ENCODE measurements at regions not wholly inside any gene's neighbourhood (a gene's known extent, or its start where the extent isn't known, plus 50 kb on each side); places are given as distances from the start of the nearest gene placed in this dataset.

- no peaks in the 10 kb centered on the region for H3K27me3 ChIP-seq
- no peak overlapping the region for H3K4me3 ChIP-seq
- WGBS, 2 donors = 88 to 93% methylated on average over 5 of the region's 5 CpGs
- no peak for DNase-seq
- H3K36me3 ChIP-seq = no peaks in the 10 kb centered on the region
- H3K27ac ChIP-seq = no peak overlapping the region
- intact Hi-C loops (cut with DNase I) = no loop called here
- TF ChIP-seq POLR2A (IDR thresholded peaks at IDR 0.05) = no peak
- TF ChIP-seq POLR2AphosphoS5 (IDR thresholded peaks at IDR 0.05) = no peak
- TF ChIP-seq EP300 (IDR thresholded peaks at IDR 0.05) = no peak
- TF ChIP-seq, protein P1, sequence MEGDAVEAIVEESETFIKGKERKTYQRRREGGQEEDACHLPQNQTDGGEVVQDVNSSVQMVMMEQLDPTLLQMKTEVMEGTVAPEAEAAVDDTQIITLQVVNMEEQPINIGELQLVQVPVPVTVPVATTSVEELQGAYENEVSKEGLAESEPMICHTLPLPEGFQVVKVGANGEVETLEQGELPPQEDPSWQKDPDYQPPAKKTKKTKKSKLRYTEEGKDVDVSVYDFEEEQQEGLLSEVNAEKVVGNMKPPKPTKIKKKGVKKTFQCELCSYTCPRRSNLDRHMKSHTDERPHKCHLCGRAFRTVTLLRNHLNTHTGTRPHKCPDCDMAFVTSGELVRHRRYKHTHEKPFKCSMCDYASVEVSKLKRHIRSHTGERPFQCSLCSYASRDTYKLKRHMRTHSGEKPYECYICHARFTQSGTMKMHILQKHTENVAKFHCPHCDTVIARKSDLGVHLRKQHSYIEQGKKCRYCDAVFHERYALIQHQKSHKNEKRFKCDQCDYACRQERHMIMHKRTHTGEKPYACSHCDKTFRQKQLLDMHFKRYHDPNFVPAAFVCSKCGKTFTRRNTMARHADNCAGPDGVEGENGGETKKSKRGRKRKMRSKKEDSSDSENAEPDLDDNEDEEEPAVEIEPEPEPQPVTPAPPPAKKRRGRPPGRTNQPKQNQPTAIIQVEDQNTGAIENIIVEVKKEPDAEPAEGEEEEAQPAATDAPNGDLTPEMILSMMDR (IDR thresholded peaks at IDR 0.05) = no peak
- H3K4me1 ChIP-seq = no peaks in the 10 kb centered on the region
- H3K9me3 ChIP-seq = no peaks in the 10 kb centered on the region
These were observed 233.2 kb upstream of the FMN2 start for GRCh38 chr1:239858529-239858928.

DNA sequence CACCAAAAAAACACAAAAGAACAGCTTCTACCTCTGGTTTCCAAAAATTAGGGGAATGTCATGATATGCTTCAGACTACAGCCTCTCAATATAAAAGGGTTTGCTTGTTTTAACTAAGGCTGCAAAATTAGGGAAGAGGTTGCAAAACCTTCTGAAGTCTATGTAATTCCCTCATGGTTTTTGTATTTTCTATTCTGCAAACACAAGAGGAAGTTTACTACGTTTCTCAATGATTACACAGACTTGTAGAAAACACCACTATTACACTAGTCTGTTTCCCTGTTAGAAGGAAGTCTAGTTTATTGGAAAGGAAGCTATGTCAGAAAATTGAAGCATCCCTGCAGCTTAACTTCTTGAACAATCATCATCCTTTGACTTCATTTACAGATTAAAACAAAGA lies 229.7 kb upstream of the FMN2 start:
- H3K4me1 ChIP-seq = no peaks in the 10 kb centered on the region
- no peaks in the 10 kb centered on the region for H3K36me3 ChIP-seq
- H3K4me3 ChIP-seq = no peak overlapping the region
- no peaks in the 10 kb centered on the region for H3K27me3 ChIP-seq
- no peaks in the 10 kb centered on the region for H3K9me3 ChIP-seq
- no peak overlapping the region for H3K27ac ChIP-seq
- DNase-seq = no peak
- TF ChIP-seq, protein P1 (IDR thresholded peaks at IDR 0.05) = no peak
- no peak for TF ChIP-seq POLR2A (IDR thresholded peaks at IDR 0.05)
- TF ChIP-seq EP300 (IDR thresholded peaks at IDR 0.05) = no peak
- no peak for TF ChIP-seq POLR2AphosphoS5 (IDR thresholded peaks at IDR 0.05)
- 21 to 23% methylated on average over 1 of the region's 1 CpG for WGBS, 2 donors
- intact Hi-C loops (cut with DNase I) = no loop called here

DNA sequence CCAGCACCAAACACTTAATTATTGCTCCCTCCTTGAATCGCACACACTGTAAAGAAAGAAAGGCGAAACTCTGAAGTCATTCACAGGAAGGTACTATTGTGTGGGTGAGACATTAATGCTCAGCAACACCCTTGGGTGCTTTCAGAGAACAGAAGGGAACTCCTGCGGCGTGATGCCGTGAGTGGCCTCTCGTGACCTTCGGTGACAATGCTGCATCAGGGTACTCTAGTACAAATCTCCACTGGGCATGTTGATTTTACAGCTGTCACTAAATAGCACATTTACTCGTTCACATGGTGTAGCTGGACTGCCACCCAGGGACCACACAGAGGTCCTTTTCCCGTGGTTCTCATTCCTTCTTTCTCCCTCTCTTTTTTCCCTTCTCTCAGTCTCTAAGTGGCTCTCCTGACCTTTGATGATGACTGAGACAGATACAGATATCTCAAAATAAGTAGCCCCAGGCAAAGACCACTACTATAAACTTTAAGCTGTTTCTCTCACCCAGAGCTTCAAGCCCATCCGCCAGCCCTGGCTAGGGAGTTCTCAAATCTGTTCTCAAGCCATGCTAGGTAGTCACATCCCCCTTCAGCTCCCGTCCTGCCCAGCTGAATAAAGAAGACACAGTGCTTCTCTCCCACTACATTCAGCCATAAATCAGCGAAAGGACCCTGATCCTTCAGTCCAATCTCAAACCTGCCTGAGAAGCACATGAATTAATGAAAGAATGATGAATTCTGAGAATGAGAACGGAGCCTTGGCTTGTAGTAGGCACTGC lies 223.4 kb upstream of the FMN2 start:
- Histone ChIP-seq H3K9me3 (no peaks in the 10 kb centered on the region), H3K4me3 (no peak overlapping the region), H3K27ac (no peak overlapping the region), H3K4me1 (no peaks in the 10 kb centered on the region), H3K36me3 (no peaks in the 10 kb centered on the region), H3K27me3 (no peaks in the 10 kb centered on the region)
- no peak for DNase-seq
- intact Hi-C loops (cut with DNase I) = no loop called here
- WGBS, 2 donors = 89% methylated on average over 13 of the region's 13 CpGs
- TF ChIP-seq, protein P1 (IDR thresholded peaks at IDR 0.05) = no peak
- TF ChIP-seq EP300 (IDR thresholded peaks at IDR 0.05) (no peak), POLR2A (IDR thresholded peaks at IDR 0.05) (no peak), POLR2AphosphoS5 (IDR thresholded peaks at IDR 0.05) (no peak)

- no peaks in the 10 kb centered on the region for H3K36me3 ChIP-seq
- intact Hi-C loops (cut with DNase I) = no loop called here
- H3K27me3 ChIP-seq = no peaks in the 10 kb centered on the region
- TF ChIP-seq POLR2AphosphoS5 (IDR thresholded peaks at IDR 0.05) (no peak), EP300 (IDR thresholded peaks at IDR 0.05) (no peak), POLR2A (IDR thresholded peaks at IDR 0.05) (no peak)
- TF ChIP-seq, protein P1 (IDR thresholded peaks at IDR 0.05) = no peak
- no peaks in the 10 kb centered on the region for H3K4me1 ChIP-seq
- no peaks in the 10 kb centered on the region for H3K9me3 ChIP-seq
- DNase-seq = no peak
- H3K4me3 ChIP-seq = no peak overlapping the region
- WGBS, 2 donors = 92 to 96% methylated on average over 6 of the region's 6 CpGs
- no peak overlapping the region for H3K27ac ChIP-seq
These were observed 221.5 kb upstream of the FMN2 start for GRCh38 chr1:239870194-239870593.

DNA sequence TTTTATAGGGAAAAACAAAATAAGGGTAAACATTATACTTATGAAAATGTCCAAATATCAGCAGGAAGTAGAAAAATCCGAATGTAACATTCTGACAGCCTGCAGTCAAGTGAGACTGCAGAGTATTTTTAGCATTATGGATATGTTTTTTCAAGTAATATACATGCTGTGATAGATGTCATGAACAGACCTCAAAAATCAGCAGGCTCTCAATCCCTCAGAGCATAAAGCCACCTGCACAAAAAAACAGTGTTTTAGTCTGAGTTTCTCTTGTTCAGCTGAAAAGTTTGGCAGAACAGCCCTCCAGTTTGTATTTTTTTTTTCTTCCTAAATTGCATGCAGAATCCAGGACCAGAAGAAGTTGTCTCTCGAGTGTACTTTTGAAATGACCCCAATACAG lies 219.1 kb upstream of the FMN2 start:
- intact Hi-C loops (cut with DNase I) = no loop called here
- no peak overlapping the region for H3K4me3 ChIP-seq
- H3K27ac ChIP-seq = no peak overlapping the region
- H3K4me1 ChIP-seq = no peaks in the 10 kb centered on the region
- H3K9me3 ChIP-seq = no peaks in the 10 kb centered on the region
- 57 to 63% methylated on average over 2 of the region's 2 CpGs for WGBS, 2 donors
- no peaks in the 10 kb centered on the region for H3K27me3 ChIP-seq
- TF ChIP-seq POLR2A (IDR thresholded peaks at IDR 0.05) (no peak), POLR2AphosphoS5 (IDR thresholded peaks at IDR 0.05) (no peak), EP300 (IDR thresholded peaks at IDR 0.05) (no peak)
- TF ChIP-seq, protein P1 (IDR thresholded peaks at IDR 0.05) = no peak
- DNase-seq = no peak
- no peaks in the 10 kb centered on the region for H3K36me3 ChIP-seq
